ENCODE measurements at regions not wholly inside any gene's neighbourhood (a gene's known extent, or its start where the extent isn't known, plus 50 kb on each side); places are given as distances from the start of the nearest gene placed in this dataset.

DNA sequence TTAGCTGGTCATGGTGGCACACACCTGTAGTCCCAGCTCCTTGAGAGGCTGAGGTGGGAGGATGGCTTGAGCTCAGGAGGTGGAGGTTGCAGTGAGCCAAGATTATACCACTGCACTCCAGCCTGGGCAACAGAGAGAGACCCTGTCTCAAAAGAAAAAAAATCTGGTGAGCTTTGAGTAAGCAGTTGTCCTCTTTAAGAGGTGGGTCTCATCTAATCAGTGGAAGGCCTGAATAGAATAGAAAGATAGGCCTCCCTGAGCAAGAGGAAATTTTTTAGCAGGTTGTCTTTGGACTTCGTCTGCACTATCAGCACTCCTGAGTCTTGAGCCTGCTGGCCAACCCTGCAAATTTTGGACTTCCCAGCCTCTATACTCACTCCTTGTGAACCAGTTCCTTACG is 266.0 kb upstream of the ZFHX3 start:
- ATAC-seq (ENCODE audit: low read depth) (no peak), DNase-seq (no peak)
- POLR2A ChIA-PET, result no interaction called here
- H3K4me3 Mint-ChIP-seq, result no peak overlapping the region
- H3K27ac Mint-ChIP-seq, result no peak overlapping the region
- no peaks in the 10 kb centered on the region for H3K4me1 Mint-ChIP-seq
- no peaks in the 10 kb centered on the region for H3K36me3 Mint-ChIP-seq
- H3K27me3 Mint-ChIP-seq, result no peaks in the 10 kb centered on the region
- H3K9me3 Mint-ChIP-seq, result peaks cover 3% of the 10 kb centered on the region

DNA sequence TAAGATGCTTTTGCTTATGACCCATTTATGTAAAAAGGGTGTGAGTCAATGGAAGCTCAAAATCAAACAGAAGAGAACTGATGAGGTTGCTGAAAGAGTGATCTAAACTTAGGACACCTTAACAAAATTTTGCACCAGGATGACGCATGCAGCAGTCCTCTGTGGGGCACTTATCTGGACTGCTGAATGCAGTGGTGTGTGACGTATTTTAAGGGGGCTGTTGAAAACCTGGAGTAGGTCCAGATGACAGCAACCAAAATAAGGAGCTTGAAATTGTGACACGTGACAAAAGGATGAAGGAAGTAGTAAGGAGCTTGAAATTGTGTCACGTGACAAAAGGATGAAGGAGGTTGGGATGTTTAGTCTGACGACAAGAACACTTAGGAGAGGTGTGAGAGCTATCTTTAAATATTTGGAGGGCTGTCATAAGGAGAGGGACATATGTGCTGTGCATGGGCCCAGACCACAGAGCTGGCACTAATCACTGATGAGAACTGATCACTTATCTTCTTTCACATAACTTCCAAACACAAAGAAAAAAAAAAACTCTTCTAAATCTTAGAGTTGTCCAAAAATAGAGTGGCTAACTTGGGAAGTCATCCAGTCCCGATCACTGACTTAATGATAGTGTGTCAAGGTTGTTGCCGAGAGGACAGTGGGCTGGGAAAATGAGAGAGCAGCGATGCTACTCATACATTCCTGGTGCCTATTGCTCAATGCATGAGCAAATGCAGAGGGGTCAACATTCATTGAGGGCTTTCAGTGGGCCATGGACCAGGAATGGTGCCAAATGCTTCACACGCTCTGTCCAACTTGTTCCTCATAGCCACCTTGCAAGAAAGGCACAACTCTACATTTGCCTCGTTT is 264.2 kb upstream of the ZFHX3 start:
- Mint-ChIP-seq H3K4me1 (no peaks in the 10 kb centered on the region), H3K36me3 (no peaks in the 10 kb centered on the region)

DNA sequence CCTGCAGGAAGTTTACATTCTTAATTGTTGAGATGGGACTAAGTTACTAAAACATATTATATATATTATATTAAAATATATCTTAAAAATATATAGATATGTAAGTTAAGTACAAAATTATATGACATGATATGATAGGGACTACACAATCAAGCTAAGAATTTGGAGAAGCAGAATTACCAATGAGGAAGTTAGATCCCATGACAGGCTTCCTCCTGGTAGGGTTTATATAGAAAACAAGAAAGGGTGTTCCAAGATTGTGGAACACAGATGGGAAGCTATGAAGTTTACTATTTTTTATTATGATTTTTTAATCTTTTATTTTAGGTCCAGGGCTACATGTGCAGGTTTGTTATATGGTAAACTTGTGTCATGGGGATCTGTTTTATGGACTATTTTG is 260.8 kb upstream of the ZFHX3 start:
- Mint-ChIP-seq H3K36me3 (no peaks in the 10 kb centered on the region), H3K27me3 (no peaks in the 10 kb centered on the region), H3K27ac (no peak overlapping the region), H3K4me1 (no peaks in the 10 kb centered on the region), H3K4me3 (no peak overlapping the region), H3K9me3 (peaks cover 3% of the 10 kb centered on the region)
- POLR2A ChIA-PET, result no interaction called here
- ATAC-seq (ENCODE audit: low read depth), result no peak
- DNase-seq, result no peak

More for the DNA sequence above, 264.2 kb upstream of the ZFHX3 start:
- ATAC-seq (ENCODE audit: low read depth) (no peak), DNase-seq (no peak)
- H3K27me3 Mint-ChIP-seq, result no peaks in the 10 kb centered on the region
- peaks cover 3% of the 10 kb centered on the region for H3K9me3 Mint-ChIP-seq
- no peak overlapping the region for H3K4me3 Mint-ChIP-seq
- no peak overlapping the region for H3K27ac Mint-ChIP-seq
- POLR2A ChIA-PET, result no interaction called here

DNA sequence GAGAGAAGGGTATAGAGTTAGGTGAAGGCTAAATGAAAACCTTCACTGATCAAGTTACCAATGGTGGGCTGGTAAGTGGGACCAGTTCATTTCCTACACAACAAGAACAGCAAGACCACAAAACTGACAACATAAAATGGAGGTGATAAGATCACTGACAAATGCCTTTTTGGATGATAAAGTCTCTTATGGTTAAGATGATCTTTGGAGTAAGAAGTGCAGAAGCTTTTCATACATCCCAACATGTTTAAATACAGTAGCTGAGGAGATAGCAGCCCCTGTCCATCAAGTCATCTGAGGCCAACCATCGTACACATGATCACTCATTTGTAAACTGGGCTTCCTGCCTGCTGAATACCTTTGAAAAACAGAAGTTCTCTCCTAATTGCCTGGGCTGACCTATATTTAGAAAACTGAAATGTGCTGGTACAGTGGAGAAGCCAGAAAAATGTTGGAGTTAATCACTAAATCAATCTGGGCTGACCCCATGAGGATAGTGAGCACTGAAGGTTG is 259.0 kb upstream of the ZFHX3 start:
- DNase-seq (no peak), ATAC-seq (ENCODE audit: low read depth) (no peak)
- no peak overlapping the region for H3K27ac Mint-ChIP-seq
- H3K36me3 Mint-ChIP-seq, result no peaks in the 10 kb centered on the region
- peaks cover 2% of the 10 kb centered on the region for H3K9me3 Mint-ChIP-seq
- H3K4me3 Mint-ChIP-seq, result no peak overlapping the region
- H3K4me1 Mint-ChIP-seq, result no peaks in the 10 kb centered on the region
- no peaks in the 10 kb centered on the region for H3K27me3 Mint-ChIP-seq
- POLR2A ChIA-PET, result no interaction called here

DNA sequence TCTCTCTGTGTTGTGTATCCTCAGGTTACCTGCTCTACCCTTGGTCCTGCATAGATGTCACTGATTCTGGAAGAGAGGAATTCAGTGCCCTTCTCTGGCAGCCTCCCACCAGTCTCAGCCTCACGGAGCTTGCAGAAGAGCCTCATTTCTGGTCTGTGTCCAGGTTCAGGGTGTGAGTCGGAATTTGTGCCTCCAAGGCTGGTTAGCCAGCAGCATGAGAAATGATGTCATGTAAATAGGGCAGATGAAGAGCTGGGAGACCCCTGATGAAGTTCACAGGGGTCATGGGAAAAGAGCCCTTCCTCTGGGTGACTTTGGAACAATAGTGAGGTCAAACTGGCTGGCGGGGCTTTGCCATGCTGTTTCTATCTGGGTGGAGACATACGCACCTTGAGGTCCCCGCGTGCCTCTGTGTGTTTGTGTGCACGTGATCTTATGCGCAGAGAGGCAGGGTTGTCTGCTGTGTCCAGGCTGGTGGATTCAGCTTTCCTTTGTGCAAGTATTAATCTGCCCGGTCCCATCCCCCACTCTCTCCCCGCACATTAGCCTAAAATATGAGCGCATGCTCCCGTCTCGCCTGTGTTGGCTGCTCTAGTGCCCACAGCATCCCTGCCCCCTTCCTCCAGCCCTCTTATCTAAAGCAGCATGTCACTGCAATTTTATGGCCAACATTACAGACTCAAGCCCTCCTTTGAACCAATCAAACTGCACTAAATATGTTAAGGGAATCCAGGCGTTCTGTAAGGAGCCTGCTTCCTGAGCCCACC is 256.3 kb upstream of the ZFHX3 start:
- DNase-seq (no peak), ATAC-seq (ENCODE audit: low read depth) (no peak)
- Mint-ChIP-seq H3K9me3 (no peaks in the 10 kb centered on the region), H3K27me3 (no peaks in the 10 kb centered on the region), H3K4me1 (no peaks in the 10 kb centered on the region), H3K4me3 (no peak overlapping the region), H3K27ac (no peak overlapping the region), H3K36me3 (no peaks in the 10 kb centered on the region)
- POLR2A ChIA-PET, result no interaction called here

DNA sequence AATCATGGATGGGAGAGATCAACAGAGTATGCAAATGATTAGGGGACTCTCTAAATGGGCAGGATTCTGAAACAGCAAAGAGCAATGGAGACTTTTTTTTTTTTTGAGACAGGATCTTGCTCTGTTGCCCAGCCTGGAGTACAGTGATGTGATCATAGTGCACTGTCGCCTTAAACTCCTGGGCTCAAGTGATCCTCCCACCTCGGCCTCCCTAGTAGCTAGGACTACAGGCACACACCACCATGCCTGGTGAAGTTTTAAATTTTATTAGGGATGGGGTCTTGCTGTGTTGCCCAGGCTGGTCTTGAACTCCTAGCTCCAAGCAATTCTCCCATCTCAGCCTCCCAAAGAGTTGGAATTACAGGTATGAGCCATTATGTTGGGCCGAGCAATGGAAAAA is 255.0 kb upstream of the ZFHX3 start:
- ATAC-seq (ENCODE audit: low read depth), result no peak
- H3K27ac Mint-ChIP-seq, result no peak overlapping the region

DNA sequence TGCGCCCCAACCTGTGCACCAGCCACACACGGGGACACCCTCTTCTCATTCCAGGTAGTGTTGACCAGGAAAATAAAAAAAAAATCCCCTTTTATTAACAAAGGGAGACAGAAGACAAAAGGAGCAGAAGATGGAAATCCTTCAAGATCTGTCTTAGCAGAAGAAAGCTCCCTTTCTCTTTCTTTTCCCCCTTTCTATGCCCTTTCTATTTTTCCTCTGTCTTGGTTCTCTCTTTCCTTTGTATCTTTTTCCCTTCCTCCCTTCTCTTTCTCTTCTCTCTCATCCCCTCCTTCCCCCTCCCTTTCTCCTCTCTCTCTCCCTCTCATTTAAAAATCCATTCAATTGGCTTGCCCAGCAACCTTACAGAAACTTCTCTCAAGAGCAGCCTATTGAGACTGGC is 254.1 kb upstream of the ZFHX3 start:
- H3K4me3 Mint-ChIP-seq, result no peak overlapping the region
- H3K27ac Mint-ChIP-seq, result no peak overlapping the region
- no peaks in the 10 kb centered on the region for H3K4me1 Mint-ChIP-seq
- H3K9me3 Mint-ChIP-seq, result no peaks in the 10 kb centered on the region
- H3K27me3 Mint-ChIP-seq, result no peaks in the 10 kb centered on the region
- ATAC-seq (ENCODE audit: low read depth) (no peak), DNase-seq (no peak)
- POLR2A ChIA-PET, result no interaction called here
- no peaks in the 10 kb centered on the region for H3K36me3 Mint-ChIP-seq

More for the DNA sequence above, 255.0 kb upstream of the ZFHX3 start:
- POLR2A ChIA-PET, result no interaction called here
- no peak overlapping the region for H3K4me3 Mint-ChIP-seq
- no peaks in the 10 kb centered on the region for H3K4me1 Mint-ChIP-seq
- no peaks in the 10 kb centered on the region for H3K36me3 Mint-ChIP-seq
- no peaks in the 10 kb centered on the region for H3K27me3 Mint-ChIP-seq
- no peak for DNase-seq
- H3K9me3 Mint-ChIP-seq, result no peaks in the 10 kb centered on the region

DNA sequence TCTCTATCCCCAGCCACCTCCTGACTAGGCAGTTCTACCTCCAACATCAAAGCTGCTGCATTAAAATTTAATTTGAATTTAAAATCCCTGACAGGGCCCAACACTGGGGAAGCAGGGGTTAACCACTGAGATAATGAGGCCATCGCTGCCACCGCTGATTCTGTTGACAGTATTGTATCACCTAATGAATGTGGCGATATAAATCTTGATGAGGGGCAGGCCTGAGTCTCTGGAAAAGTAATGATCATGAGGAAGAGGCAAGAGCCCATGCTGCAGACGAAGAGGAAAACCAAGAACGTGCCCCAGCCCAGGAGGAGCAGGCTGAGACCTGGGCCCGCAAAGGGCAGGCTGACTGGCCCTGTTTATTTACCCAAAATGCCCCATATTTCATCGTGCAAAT is 251.4 kb upstream of the ZFHX3 start:
- H3K27ac Mint-ChIP-seq, result no peak overlapping the region
- H3K4me3 Mint-ChIP-seq, result no peak overlapping the region
- H3K36me3 Mint-ChIP-seq, result no peaks in the 10 kb centered on the region
- no peaks in the 10 kb centered on the region for H3K4me1 Mint-ChIP-seq
- POLR2A ChIA-PET, result no interaction called here
- no peaks in the 10 kb centered on the region for H3K27me3 Mint-ChIP-seq
- DNase-seq (no peak), ATAC-seq (ENCODE audit: low read depth) (no peak)
- no peaks in the 10 kb centered on the region for H3K9me3 Mint-ChIP-seq

DNA sequence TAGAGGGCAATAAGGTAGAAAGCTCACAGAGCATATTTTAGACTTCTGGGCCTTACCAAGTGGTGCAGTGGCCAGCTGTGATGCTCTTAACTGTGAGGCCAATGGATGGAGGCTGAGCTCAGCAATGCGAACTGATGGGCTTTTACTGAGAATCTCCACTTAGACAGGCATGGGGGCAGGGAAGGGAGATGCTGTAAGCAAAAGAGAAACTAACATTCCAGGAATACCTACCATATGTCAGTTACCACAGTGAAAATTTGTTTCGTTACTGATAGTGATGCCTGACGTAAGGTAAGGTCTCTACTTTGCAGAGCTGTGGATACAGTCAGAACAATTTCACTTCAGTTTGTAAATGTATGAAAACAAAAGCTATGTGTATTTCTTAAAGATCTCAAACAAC is 250.6 kb upstream of the ZFHX3 start:
- no peak overlapping the region for H3K27ac Mint-ChIP-seq
- H3K4me1 Mint-ChIP-seq, result no peaks in the 10 kb centered on the region
- H3K9me3 Mint-ChIP-seq, result peaks cover under 1% of the 10 kb centered on the region
- no peak overlapping the region for H3K4me3 Mint-ChIP-seq
- DNase-seq (no peak), ATAC-seq (ENCODE audit: low read depth) (no peak)
- POLR2A ChIA-PET, result no interaction called here
- no peaks in the 10 kb centered on the region for H3K27me3 Mint-ChIP-seq
- no peaks in the 10 kb centered on the region for H3K36me3 Mint-ChIP-seq

DNA sequence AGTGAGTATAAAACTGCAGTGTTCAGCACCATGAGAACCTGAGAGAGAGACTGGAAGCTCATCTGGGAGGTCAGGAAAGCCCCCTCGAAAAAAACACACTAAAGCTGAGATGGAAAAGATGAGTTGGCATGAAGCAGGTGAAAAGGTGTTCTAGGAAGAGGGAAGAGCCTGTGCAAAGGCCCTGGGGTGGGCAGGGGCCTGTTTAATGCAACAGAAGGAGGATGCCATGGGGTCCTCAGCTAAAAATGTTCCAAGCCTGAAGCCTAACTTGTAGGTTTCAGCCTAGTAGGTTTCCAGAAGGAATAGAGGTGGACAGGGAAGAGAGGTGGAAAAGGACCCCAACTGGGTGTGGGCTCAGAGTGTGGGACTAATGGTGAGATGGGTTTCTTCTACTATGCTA is 242.3 kb upstream of the ZFHX3 start:
- DNase-seq (no peak), ATAC-seq (ENCODE audit: low read depth) (no peak)
- Mint-ChIP-seq H3K4me1 (no peaks in the 10 kb centered on the region), H3K4me3 (no peak overlapping the region), H3K36me3 (no peaks in the 10 kb centered on the region), H3K27ac (no peak overlapping the region), H3K27me3 (no peaks in the 10 kb centered on the region), H3K9me3 (peaks cover 2% of the 10 kb centered on the region)
- POLR2A ChIA-PET, result no interaction called here

DNA sequence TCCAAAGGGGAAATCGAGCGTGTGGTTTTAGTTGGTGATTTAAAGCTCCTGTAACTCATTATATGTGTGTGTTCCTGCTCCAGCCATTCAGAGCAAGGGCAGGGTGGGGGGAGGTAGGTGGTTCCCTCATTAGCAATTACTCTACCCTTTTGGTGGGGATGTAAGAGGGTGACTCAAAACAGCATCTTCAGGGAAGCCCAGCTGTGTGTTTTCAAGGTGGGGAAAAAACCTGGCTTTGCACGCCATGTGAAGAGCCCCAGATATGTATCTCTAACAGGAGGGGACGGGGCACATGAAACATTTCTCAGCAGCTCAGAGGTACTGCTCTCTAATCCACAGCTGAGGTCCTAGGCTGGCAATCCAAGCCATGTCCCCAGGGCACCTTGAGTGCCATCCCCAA is 241.3 kb upstream of the ZFHX3 start:
- no peaks in the 10 kb centered on the region for H3K27me3 Mint-ChIP-seq
- DNase-seq (no peak), ATAC-seq (ENCODE audit: low read depth) (no peak)
- H3K4me1 Mint-ChIP-seq, result no peaks in the 10 kb centered on the region
- no peak overlapping the region for H3K27ac Mint-ChIP-seq
- POLR2A ChIA-PET, result no interaction called here
- H3K4me3 Mint-ChIP-seq, result no peak overlapping the region
- H3K36me3 Mint-ChIP-seq, result no peaks in the 10 kb centered on the region
- H3K9me3 Mint-ChIP-seq, result peaks cover 2% of the 10 kb centered on the region

DNA sequence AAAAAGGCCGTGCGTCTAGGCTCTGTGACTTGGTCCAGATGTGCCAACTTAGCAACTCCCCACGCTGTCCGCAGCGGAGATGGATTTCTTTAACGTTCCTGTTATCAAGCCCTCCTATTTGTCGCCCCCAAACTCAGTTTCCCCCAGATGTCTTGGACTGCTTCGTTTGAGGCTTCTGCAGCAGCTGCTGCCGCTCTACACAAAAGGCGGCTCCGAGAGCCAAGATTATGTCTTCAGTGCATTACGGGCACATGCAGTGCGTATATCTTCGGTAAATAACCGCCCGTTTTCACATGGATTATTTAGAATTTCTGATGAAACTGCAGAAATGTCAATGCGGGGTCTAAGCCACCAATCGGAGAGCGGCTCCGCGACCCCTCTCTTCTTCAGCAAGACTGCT is 240.6 kb upstream of the ZFHX3 start:
- POLR2A ChIA-PET, result no interaction called here
- Mint-ChIP-seq H3K36me3 (no peaks in the 10 kb centered on the region), H3K4me1 (no peaks in the 10 kb centered on the region), H3K27me3 (no peaks in the 10 kb centered on the region), H3K9me3 (peaks cover 2% of the 10 kb centered on the region), H3K27ac (no peak overlapping the region), H3K4me3 (no peak overlapping the region)
- DNase-seq (no peak), ATAC-seq (ENCODE audit: low read depth) (no peak)

DNA sequence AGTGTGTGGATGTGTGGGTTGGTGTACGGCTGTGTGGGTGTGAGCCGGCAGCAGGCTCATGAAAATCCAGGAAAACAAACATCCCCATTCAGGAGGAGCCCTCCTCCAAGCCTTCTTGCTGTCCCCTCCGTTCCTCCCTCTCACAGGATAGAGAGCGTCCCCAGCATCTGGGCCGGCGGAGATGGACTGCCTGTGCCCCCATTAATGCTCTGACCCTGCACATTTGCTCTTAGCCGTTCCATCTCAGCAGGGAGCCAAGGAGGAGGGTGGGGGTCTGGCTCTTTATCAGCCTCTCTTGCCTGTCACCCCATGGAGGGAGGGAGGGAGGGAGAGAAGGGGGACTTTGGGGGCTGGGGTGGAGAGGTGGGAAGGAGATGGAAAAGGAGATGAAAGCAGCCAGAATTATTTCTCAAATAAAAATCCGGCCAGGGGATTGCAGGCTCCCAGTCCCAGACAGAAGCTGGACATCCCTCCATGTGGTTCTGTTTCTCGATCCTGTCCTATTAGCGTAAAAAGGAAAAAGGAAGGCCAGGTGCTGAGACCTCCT is 240.0 kb upstream of the ZFHX3 start:
- Mint-ChIP-seq H3K27ac (no peak overlapping the region), H3K36me3 (no peaks in the 10 kb centered on the region), H3K4me3 (no peak overlapping the region), H3K4me1 (no peaks in the 10 kb centered on the region), H3K9me3 (no peaks in the 10 kb centered on the region), H3K27me3 (no peaks in the 10 kb centered on the region)
- POLR2A ChIA-PET, result no interaction called here
- DNase-seq (no peak), ATAC-seq (ENCODE audit: low read depth) (no peak)

Data from activated naive CD8-positive, alpha-beta T cell treated with anti-CD3 and anti-CD28 coated beads, Interleukin-2, amount 10 ng/mL, durations not matched to agents 7 days and 5 days (primary cell).